RWPE2 (cell line): ENCODE measurements at regions not wholly inside any gene's neighbourhood (a gene's known extent, or its start where the extent isn't known, plus 50 kb on each side); places are given as distances from the start of the nearest gene placed in this dataset.

Experiments
- ATAC-seq: fragments of 200-7000 bp; cut with Tn5 transposase; 3 replicates; pipeline ENCODE4 v1.9.1; 2021; ENCODE audit warnings: low read depth
- DNase-seq: peaks from one replicate; pipeline ENCODE4 v3.0.0-alpha.2; 2020; ENCODE audit warnings: low spot score
- H3K27ac ChIP-seq: fragments of 450-650 bp; 2 replicates; pipeline ENCODE4 v1.5.1; 2017; ENCODE audit warnings: mild to moderate bottlenecking; ENCODE audit not compliant: poor library complexity, severe bottlenecking
- H3K27me3 ChIP-seq: fragments of 250-450 bp; sonication (Bioruptor Pico); 2 replicates; pipeline ENCODE4 v1.5.1; 2021; ENCODE audit warnings: mild to moderate bottlenecking, moderate library complexity; ENCODE audit not compliant: insufficient read depth, poor library complexity, severe bottlenecking
- H3K36me3 ChIP-seq: fragments of 250-450 bp; sonication (Bioruptor Pico); 2 replicates; pipeline ENCODE4 v1.5.1; 2020; ENCODE audit warnings: low read depth, mild to moderate bottlenecking, moderate library complexity
- H3K4me1 ChIP-seq: fragments of 250-450 bp; sonication (Bioruptor Pico); 2 replicates; pipeline ENCODE4 v1.5.1; 2021; ENCODE audit warnings: mild to moderate bottlenecking, moderate library complexity; ENCODE audit not compliant: insufficient read depth, poor library complexity, severe bottlenecking
- H3K4me3 ChIP-seq: fragments of 250-450 bp; sonication (Bioruptor Pico); 2 replicates; pipeline ENCODE4 v1.5.1; 2021; ENCODE audit warnings: mild to moderate bottlenecking, moderate library complexity; ENCODE audit not compliant: severe bottlenecking
- H3K9me3 ChIP-seq: fragments of 250-450 bp; sonication (Bioruptor Pico); 2 replicates; pipeline ENCODE4 v1.5.1; 2021; ENCODE audit warnings: mild to moderate bottlenecking, moderate library complexity; ENCODE audit not compliant: severe bottlenecking
- TF ChIP-seq, protein P1 (sequence below): fragments of 450-650 bp; IDR thresholded peaks from one replicate; pipeline ENCODE4 v1.5.1; 2017; ENCODE audit warnings: mild to moderate bottlenecking, moderate library complexity; ENCODE audit not compliant: poor library complexity, severe bottlenecking

DNA sequence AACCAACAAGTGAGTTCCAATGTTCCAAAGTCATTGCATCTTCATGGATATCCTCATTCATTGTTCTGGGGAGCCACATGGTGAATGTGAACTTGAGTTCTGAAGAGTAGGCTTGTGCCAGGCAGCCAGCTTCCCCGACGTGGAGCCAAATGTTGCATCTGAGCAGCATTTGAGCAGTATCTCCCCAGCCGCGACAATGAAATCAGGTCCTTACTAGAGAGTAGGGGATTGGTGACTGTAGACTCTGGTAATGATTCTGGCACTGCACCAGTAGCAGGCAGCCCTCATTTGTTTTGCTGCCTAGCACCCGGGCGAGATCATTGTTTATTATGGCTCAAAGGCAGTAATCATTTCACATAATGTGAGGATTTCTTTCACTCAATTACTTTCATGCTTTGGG lies 451.4 kb upstream of the C9orf72 start:
- H3K9me3 ChIP-seq = no peaks in the 10 kb centered on the region
- no peak for ATAC-seq
- no peak for DNase-seq

DNA sequence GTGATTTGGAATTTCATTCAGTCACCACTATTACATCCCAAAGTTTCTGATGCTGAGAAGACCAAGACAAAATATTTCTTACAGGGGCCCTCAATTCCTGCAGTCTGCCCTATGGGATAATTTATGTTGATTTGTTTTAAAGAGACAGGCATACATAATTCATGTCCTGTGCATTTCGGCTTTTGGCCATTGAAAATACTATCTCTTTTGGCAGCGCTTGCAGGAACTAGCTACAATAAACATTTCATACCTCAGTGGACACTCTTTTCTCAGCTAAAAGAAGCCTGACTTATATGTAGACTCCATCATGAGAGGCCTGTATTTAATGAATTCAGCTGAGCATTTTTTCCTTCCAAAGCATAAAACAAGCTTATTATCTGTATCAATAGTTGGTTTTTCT lies 451.9 kb upstream of the C9orf72 start:
- H3K4me3 ChIP-seq = no peak overlapping the region
- H3K27ac ChIP-seq = no peak overlapping the region
- DNase-seq (no peak), ATAC-seq (no peak)
- TF ChIP-seq, protein P1, sequence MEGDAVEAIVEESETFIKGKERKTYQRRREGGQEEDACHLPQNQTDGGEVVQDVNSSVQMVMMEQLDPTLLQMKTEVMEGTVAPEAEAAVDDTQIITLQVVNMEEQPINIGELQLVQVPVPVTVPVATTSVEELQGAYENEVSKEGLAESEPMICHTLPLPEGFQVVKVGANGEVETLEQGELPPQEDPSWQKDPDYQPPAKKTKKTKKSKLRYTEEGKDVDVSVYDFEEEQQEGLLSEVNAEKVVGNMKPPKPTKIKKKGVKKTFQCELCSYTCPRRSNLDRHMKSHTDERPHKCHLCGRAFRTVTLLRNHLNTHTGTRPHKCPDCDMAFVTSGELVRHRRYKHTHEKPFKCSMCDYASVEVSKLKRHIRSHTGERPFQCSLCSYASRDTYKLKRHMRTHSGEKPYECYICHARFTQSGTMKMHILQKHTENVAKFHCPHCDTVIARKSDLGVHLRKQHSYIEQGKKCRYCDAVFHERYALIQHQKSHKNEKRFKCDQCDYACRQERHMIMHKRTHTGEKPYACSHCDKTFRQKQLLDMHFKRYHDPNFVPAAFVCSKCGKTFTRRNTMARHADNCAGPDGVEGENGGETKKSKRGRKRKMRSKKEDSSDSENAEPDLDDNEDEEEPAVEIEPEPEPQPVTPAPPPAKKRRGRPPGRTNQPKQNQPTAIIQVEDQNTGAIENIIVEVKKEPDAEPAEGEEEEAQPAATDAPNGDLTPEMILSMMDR = no peak
- H3K36me3 ChIP-seq = no peaks in the 10 kb centered on the region
- H3K4me1 ChIP-seq = no peaks in the 10 kb centered on the region
- peaks cover 5% of the 10 kb centered on the region for H3K27me3 ChIP-seq
- H3K9me3 ChIP-seq = no peaks in the 10 kb centered on the region

More for the DNA sequence above, 451.4 kb upstream of the C9orf72 start:
- H3K27ac ChIP-seq = no peak overlapping the region
- H3K27me3 ChIP-seq = peaks cover 5% of the 10 kb centered on the region
- no peak overlapping the region for H3K4me3 ChIP-seq
- H3K4me1 ChIP-seq = no peaks in the 10 kb centered on the region
- H3K36me3 ChIP-seq = no peaks in the 10 kb centered on the region
- TF ChIP-seq, protein P1 = no peak

DNA sequence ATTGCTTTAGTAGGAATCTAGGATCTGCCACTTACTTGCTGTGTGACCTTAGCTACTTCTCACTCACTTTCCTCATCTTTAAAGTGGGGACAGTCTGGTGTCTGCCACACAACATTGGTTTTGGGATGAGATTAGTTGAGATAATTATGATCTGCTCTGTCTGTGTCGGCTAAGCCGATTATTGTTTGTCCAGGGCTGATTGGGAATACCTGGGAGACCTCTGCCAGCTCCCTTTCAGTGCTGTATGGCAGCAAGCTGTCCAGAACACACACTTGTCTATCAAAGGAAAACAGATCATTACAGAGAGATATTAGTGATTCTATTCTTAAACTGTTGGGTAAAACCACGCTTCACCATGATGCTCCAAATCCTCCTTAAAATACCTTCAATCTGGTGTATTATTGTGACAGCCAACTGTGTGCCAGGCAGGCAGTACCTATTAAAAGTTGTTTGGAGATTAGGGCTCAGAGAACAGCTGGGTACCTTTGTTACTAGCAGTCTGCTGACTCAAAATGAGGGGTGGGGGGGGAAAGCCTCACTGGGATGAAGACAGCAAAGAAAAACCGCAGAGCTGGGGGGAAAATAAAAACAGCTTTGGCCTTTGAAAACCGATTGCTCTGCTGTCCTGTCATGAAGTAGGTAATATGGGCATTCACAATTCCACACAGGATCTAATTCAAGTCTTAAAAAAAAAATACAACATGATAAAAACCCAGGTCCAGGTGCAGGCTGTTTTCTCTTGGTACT lies 458.4 kb upstream of the C9orf72 start:
- no peak for DNase-seq
- no peak for ATAC-seq
- H3K27me3 ChIP-seq = no peaks in the 10 kb centered on the region
- no peaks in the 10 kb centered on the region for H3K9me3 ChIP-seq
- H3K27ac ChIP-seq = no peak overlapping the region
- TF ChIP-seq, protein P1 = no peak
- H3K4me1 ChIP-seq = no peaks in the 10 kb centered on the region
- H3K4me3 ChIP-seq = no peak overlapping the region
- H3K36me3 ChIP-seq = no peaks in the 10 kb centered on the region

DNA sequence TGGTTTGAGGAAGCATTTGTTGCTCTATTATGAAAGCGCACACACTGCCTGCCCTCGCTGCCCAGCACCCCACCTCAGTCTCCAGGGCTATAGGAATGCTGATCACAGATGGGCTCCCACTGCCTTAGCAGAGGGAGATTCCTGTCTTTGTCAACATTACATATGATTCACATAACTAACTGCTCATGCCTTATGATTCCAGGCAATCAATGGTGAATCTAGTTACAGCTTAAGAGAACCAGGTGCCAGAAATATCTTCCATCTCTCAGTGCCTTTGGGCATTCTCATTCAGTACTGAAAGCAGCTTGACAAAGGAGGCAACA lies 458.9 kb upstream of the C9orf72 start:
- TF ChIP-seq, protein P1 = no peak
- ATAC-seq (peak; percentile 17; the same call in 1 of the 3 replicates), DNase-seq (no peak)

DNA sequence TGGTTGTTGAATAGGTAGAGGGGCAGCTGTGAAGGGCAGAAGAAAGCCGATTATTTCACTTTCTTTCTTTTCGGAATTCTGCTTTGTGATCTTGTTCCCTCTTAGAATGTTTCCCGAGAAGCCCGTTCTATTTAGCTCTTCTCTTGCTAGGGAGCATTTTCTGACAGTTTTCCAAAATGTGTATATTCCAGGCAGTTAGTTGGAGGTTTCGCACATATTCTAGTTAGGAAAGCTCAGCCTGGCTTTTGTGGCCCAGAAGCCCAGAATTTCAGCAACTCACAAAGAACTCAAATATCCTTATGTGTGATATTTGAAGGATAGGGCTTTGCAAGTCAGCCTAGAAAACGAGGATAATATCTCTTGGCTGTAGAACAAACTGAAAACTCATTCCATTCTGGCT lies 461.0 kb upstream of the C9orf72 start:
- no peaks in the 10 kb centered on the region for H3K4me1 ChIP-seq
- TF ChIP-seq, protein P1 = no peak
- H3K4me3 ChIP-seq = no peak overlapping the region
- no peaks in the 10 kb centered on the region for H3K36me3 ChIP-seq
- ATAC-seq = no peak
- H3K27ac ChIP-seq = no peak overlapping the region
- no peaks in the 10 kb centered on the region for H3K9me3 ChIP-seq
- DNase-seq = no peak
- no peaks in the 10 kb centered on the region for H3K27me3 ChIP-seq

More for the DNA sequence above, 458.9 kb upstream of the C9orf72 start:
- Histone ChIP-seq H3K4me3 (no peak overlapping the region), H3K36me3 (no peaks in the 10 kb centered on the region), H3K27me3 (no peaks in the 10 kb centered on the region), H3K27ac (no peak overlapping the region), H3K4me1 (no peaks in the 10 kb centered on the region), H3K9me3 (no peaks in the 10 kb centered on the region)
